HG02678 (cell line): ENCODE measurements at regions not wholly inside any gene's neighbourhood (a gene's known extent, or its start where the extent isn't known, plus 50 kb on each side); places are given as distances from the start of the nearest gene placed in this dataset.

ENCODE experiments used
- ATAC-seq: cut with Tn5 transposase; IDR thresholded peaks from one replicate; pipeline ENCODE4 v1.9.1; 2021; ENCODE audit warnings: mild to moderate bottlenecking, moderate library complexity; ENCODE audit not compliant: unreplicated experiment

DNA sequence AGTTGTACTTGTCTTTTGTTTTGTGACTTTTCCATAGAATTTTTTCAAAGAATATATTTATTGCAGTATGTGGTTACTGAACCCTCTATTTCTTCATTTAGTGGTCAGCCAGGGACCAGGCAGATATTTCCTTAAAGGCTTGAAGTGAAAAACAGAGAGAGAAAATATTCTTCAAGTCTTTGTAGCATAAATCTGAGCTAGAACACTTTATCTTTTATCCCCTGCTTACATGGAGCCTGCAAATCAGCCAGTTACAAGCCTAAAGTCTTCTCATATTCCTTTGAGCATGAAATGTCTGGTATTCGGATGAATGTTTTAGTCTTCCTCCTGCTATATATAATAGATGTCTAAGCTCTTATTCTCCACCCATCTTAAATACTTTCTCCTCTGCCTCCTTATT, 1557.5 kb upstream of the ACVR2A start:
- no peak for ATAC-seq

DNA sequence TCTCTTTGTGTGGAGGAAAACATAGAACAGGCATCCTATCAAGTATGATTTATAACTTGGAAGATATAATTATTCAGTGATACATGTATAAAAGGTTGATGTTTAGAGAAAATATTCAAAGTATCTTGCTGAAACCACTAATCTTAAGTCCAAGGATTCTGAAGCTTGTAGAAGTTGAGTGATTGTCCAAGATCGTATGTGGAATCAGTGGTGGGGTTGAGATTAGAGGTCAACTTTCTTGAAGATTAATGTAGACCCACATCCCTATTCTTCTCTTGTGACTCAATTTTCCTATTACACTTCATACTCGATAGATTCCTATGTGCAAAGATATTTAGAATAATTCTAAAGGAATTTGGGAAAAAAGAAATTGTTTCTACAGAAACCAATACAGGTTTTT, 1565.9 kb upstream of the ACVR2A start:
- ATAC-seq, result no peak

DNA sequence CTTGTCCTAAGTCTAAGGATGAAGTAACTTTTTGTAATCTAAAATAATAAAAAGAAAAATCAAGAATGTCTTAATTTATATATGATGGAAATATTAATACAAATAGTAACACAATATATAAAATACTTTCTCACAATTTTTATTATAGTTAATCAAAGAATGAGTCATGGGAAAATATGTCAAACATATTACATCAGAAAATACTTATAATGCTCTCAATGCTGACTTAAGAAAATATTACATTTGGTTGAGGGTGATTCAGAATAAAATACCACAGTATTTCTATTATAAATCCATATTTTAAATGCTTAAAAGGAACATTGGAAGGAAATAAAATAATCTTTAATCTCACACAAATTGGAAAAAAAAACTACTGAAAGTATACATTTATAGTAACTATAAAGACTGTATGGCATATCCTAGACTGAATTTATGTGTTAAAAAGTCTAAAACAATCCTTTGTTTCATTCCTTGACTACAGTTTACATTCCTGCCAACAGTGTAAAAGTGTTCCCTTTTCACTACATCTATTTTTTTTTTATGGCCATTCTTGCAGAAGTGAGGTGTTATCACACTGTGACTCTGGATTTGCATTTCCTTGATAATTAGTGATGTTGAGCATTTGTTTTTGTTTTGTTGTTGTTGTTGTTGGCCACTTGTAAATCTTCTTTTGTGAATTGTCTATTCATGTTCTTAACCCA, 1573.5 kb upstream of the ACVR2A start:
- no peak for ATAC-seq

DNA sequence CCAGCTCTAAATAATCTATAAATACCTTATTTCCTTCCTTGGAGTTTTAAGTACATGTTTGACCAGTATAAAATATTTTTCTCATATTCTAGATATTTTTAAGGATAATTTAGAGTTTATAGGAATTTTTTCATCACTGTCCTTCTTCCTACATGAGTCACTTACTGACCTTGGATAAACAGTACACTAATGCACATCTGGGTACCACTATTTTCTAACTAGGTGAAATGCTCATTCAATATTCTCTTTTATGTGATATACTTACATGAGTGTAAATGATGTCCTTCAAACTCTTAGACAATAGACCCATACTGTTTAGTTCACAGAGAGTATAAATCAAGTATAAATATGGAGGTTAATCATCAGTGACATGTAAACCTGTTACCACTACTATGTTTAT, 1574.2 kb upstream of the ACVR2A start:
- ATAC-seq, result no peak

DNA sequence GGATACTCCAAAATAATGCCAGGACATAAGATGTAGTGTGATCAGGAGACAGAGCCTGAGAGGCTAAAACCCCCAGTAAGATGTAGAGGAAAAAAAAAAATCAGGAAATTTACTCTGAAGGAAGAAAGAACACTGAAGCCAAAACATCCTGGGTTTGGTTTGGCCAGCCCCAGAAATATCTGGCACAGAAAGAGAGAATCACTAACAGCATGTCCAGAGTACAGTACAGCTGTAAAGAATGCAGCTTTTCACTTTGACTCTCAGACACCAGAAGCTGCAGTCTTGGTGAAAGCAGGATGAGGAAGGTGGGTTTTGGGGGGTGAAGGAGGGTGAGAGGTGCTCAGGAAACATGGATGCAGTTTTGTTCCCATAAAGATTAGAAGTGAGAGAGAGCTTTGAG, 1577.7 kb upstream of the ACVR2A start:
- no peak for ATAC-seq

DNA sequence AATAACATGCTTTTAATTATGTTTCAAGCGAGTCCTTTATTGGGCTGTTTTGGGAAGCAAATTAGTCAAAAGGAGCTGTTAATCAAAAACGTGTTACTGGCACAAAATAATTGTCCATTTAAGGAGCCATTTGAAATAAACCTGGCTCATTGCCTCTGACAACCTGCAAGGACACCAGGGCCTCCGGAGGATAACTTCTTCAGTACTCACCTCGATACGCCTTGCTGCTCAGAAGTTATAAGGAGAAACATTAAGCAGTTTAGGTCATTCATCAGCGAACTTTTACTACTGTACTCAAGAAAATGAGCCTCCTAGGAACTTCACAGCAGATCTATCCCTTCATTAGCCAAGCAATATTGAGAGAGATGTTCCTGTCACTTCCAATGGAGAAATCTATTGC, 1579.2 kb upstream of the ACVR2A start:
- ATAC-seq, result no peak

DNA sequence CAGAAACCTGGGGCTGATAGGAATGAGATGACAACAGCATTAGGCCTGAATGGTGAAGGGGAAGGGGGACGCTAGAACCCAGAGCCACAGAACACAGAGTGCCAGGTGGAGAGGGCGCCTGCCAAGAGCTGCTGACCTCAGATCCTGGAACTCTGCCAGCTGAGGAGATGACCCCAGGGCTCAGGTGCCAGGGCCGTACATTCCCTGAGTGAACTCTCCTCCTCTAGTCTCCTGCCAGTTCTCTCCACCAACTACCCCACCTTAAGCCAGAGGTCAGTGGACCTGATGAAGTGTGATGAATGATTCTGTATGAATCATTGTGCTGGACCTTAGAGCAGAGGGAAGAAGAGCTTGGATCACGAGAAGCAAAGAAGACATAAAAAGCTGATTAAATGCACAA, 1582.2 kb upstream of the ACVR2A start:
- no peak for ATAC-seq

DNA sequence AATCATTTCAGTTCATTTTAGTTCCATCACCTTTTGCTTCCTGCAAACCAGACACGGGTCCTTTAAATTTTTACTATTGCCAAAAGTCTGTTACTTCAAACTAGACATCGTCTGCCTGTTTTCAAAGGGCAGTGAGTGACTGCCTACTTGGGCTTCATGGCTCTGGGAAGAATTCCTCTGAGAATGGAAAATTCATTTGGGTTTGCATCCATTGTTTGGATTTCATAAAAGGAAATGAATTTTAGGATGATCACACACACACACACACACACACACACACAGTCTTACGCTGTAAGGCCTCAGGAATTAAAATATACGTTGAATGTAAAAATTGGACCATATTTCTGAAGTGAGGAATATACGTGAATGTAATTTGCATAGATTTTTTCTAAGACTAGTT, 1584.3 kb upstream of the ACVR2A start:
- no peak for ATAC-seq

DNA sequence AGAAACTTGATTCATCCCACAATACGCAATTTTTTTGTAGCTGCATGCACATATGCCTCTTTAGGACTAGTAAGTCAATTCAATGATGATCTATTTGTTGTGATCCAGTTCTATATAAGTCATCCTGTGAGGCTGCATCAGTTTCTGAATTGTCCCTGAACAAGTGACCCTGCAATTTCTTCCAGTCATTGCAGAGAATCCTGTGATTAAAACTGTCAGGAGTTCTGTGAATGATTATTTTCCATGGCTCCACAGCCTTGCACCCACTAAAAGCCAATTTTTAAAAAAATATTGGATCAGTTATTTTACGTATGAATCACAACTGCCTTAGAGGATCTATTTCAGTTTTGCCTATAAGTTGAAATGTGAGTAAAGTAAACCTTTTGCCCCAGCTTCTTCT, 1585.0 kb upstream of the ACVR2A start:
- ATAC-seq, result no peak

DNA sequence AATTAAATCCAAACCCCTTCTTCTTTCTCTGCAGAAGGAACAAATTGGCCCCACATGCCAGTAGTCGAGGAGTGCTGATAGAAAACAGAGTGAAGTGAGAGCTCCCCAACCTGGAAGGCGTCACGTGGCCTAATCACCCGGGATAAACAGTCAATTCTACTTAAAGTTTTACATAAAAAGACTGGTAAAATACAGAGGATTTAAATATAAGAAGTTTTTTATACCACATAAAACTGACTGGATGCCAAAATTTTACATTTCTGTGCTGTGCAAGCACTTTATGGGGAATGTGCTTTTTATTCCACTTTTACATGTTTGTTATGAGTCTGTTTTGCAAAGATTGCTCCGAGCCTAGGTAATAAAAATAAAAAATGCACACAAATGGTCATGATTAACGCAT, 1586.8 kb upstream of the ACVR2A start:
- ATAC-seq, result no peak

DNA sequence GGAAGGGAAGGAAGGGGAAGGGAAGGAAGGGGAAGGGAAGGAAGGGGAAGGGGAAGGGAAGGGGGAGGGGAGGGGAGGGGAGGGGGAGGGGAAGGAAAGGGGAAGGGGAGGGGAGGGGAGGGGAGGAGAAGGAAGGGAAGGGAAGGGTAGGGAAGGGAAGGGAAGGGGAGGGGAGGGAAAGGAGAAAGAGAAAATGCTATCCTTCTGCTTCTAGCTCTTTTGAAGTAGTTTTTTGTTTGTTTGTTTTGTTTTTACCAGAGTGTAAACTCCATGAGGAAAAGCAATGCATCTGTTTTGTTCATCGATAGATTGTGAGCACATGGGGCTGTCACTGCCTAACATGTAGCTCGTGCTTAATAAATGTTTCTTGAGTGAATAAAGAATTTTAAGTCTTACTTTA, 1592.7 kb upstream of the ACVR2A start:
- no peak for ATAC-seq

DNA sequence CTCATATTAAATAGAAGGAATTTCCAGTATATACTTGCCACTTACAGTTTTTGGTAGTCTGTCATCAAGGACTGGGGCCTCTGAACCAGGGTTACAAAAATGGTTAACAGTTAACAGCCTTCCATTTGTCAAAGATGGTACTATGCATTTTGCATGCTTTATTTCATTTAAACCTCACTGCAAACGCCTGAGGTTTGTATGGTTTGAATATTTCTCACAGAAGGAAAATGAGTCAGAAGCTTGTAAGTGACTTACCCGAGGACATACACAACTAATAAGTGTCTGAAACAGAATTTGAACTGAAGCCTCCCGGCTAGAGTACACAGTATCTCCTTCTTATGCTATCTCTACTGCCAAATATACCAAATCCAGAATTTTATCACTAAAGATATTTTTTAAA, 1593.5 kb upstream of the ACVR2A start:
- no peak for ATAC-seq

DNA sequence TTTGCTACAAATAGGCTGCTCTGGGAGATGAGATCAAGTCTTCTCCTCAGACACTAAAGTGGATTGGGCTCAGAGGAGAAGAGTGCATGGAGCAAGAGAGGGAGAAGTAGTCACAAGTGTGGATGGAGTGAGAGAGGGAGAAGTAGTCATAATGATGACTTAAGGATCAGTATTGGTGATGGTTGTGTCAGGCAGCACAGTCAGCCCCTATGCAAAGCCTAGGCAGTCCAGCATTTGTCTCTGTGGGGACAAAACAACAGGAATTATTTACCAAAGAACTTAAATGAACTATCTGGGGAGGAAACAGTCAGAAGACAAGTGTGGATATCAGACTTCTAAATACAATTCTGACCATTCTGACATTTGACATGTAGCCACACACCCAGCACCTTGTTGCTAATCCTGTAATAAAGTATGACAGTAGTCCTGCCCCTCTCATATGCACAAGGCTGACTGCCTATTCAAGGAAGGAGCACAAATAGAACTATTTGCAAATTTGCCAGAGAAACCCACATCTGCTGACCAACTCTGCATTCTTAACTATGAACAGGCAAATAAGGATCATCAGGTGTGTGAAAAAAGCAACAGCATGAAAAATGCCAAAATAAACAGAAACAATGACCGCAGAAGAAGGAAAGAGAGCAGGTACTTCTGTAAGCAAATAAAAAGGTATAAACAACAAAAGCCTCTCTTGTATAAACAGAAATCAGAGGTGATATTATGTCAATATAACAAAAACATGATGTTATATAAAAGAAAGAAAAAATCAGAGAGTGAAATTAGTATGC, 1597.9 kb upstream of the ACVR2A start:
- no peak for ATAC-seq

DNA sequence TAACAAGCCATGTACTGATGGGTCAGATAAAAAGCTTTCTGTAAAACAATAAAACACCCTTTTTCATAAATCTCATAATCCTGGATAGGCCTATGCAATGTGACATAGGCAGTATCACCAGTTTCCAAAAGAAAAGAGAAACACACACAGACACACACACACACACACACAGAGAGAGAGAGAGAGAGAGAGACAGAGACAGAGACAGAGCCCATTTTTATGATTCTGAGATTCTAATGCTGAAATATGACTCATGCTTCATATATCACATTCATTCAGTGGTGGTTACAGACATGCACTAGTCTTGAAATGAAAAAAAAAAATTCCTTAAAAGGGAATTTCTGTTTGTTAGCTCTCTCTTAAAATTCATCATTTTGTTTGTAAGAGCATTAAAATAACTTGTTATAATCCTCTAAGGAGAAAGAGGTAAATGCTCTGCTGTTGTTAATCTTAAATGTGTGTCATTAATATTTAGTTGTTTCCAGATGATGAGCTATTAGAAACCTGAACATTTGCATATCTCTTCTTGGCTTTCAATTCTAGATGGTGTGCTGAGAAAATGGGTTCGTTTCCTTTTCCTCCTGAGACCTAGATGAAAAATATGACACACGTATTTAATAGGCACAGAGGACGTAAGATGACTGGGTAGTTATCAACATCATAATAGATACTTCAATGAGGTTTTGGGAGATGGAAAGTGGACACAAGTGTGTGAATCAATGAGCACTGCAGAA, 1598.7 kb upstream of the ACVR2A start:
- ATAC-seq, result no peak

DNA sequence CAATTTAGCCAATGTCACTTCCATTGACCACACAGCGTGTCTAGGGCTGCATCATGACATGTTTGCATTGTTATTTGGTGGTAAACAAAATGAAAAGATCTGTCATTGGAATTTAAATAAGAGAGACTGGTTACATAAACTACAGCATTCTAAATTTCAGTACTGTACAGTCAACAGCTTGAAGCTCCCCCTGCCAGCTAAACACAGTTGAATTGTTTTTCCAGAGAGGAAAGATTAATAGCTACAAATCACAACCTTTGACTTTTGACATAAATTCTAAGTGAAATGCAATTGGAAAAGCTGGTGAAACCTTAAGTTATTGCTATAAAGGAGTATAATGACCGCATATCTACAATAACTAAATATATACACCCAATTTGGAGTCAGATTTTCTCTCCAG, 1600.0 kb upstream of the ACVR2A start:
- ATAC-seq, result no peak

DNA sequence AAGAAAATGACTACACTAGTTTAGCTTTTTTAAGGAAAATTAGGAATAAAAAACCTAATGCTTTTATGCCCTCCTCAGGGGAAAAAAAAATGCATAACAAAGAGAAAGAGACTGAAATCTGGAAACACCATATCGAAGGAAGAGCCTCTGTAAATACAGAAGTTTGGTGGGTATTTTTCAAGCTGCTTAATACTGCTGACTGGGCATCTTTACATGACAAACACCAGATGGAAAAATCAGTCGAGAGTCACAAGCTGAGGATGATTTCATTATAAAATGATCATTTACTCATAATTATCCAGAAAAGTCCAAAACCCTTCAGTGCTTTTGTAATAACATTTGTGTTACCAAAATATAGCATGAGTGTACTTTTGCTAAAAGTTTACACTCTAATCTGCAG, 1600.7 kb upstream of the ACVR2A start:
- no peak for ATAC-seq

DNA sequence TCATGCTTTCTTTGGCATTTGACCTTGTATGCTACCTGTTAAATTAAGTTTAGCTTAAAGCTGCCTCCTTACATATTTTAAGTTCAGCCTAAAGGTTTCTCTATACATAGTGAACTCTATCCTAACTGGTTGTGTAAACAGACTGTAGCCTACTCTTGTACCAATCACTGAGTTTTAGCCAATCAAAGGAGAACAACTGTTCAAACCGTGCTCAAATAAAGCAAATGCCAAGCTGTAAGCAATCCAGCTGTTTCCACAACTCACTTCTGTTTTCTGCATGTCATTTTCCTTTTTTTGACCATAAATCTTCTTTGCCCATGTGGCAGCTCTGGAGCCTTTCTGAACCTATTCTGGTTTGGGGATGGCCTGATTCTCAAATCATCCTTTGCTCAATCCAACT, 1603.8 kb upstream of the ACVR2A start:
- no peak for ATAC-seq

DNA sequence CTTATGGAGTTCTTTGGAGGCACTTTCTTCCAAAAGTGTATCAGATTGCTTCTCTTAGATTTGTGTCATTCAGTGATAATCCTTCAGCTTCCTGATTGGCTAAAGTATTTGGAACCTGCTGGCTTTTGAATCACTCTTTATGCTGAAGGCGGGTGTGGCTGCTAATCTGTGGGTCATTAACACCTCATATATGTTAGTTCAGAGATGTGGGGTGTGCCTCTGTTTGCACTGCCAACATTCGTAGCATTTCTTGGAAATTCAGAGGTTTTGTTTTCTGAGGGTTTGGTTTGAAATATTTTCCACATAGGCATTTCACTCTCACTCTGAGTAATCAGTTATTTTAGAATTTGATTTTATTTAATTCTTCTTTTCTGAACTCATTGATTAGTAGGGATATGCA, 1604.4 kb upstream of the ACVR2A start:
- no peak for ATAC-seq

DNA sequence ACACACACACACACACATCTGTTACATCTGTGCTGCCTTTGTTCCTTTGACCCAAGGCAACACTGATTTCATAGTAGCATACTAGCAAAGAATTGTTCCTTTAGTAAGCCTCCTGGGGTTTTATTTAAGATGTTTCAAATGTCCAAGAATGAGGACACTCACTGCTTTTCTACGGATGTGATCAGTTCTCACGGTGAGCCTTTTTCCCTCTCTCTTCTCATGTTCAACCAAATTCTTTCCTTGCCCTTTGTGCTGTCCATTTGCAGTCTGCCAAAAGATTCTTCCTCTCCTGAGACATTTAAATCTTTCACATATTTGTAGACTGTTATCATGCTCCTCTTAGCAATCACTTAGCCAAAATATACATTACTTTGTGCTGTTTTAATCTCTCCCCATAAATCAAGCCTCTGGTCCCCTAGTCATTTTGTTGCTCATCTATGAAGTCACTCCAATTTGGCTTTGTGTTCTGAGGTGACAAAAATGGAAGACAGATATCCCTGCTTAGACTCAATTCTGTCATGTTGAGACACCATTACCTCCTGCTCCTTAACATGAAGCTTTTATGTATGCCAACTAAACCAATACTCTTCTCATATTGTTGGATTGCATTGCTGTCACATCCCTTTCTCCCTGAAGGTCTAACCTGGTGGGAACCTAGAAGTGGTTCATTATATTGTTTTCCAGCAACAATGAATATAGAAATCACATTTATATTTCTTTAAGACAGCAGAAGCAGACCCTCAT, 1605.3 kb upstream of the ACVR2A start:
- no peak for ATAC-seq

DNA sequence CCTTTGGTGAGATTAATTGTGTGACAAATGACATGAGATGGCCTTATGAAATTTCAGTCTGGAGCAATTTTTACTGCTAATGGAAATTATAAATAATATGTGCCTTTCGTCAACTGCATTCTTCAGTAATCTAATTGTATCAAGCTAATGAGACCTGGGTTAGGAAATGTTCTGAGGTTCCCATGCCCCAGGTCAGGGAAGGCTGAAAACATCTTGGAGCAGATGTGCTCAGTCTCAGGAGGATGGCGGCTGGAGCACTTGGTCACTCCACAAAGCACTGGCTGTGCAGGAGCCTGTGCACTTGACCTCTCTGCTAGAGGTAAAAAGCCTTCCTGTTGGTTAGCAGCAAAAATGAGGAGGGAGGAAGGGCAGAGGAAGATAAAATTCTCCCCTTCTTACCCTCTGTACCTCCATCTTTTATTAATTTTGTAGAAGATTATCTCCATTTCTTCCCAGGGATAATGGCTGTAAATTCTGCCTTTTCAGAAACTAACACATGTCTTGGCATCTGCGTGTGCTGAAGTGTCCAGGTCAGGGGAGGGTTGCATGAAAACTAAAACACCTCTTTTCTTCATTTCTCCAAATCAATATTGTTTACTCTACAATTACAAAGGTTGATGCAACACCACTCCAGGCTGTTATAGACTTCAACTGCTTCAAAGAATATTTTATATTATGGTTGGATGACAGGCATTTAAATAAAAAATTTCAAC, 1606.4 kb upstream of the ACVR2A start:
- ATAC-seq, result no peak

DNA sequence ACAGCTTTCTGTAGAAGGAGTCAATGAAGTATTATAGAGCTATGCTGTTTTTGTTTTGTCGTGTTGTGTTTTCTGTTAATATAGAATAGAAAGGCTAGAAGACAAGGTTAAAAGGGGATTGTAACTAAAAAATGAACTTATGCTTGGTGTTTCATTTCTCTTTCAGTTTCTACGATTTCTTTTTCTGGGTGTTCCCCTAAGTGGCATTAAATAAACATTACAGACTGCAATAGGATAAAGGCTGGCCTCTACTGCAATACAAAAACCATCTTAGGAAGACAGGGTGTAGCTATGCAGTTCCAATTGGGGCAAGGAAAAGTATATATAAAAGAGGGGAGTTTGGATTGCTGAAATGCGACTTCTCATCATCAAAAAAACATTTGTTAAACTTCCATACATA, 1609.7 kb upstream of the ACVR2A start:
- ATAC-seq, result no peak
